HG03342 (cell line): ENCODE measurements at regions not wholly inside any gene's neighbourhood (a gene's known extent, or its start where the extent isn't known, plus 50 kb on each side); places are given as distances from the start of the nearest gene placed in this dataset.

Experiments
- ATAC-seq: cut with Tn5 transposase; IDR thresholded peaks from one replicate; pipeline ENCODE4 v1.9.1; 2021; ENCODE audit warnings: mild to moderate bottlenecking, moderate library complexity; ENCODE audit not compliant: unreplicated experiment

DNA sequence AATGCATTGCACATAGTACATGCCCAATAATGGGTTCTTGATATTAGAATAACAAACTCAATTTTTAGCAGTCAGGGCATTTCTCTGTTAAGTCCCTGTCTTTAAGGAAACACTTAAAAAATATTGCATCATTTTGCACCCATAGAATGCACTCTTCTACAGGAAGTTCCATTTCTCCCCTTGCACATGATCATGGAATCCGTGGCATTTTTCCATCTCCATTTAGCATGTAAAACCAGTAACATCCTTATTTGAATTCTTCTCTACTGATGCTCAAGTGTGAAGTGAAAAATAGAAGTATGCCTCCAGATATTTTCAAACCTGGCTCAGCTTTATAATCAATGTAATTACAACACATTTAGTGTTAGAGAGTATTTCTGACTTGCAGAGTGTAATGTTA is 192.8 kb downstream of the RWDD3 start:
- ATAC-seq, result no peak

DNA sequence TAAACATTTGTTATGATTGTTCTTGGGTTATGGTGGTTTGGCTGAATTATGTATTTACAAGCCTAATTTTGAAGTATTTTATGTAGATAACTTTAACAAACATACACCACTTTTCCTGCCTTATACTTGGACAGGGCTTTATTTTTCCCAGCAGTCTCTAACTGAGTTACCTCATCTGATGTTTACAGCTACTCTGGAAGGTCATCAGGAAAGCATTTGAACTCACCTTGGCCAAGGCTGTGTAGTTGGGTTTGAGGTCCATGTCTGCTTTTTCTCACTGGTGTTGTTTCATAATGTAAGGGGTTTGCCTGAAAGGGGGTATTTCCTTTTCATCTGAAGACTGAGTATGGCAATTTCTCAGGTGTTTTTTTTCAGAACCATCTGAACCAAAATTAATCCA is 193.5 kb downstream of the RWDD3 start:
- ATAC-seq, result no peak

DNA sequence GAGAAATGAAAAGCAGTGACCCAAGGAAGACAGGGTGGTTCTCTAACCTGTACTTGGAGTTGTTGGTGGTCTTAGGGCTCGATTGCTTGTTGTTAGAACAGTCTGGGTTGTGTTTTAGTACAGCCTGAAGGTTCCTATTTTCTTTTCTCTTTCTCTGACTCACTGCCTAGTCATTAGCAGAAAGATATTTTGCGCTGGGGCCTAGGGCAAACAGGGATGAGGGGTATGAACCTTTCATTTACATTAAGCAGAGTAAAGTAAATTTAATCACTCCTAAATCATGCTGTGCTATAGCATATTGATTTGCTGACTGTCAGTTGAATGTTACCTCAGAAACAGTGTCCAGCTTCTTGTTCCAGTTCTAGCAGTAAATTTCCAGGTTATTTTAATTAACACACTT is 197.2 kb downstream of the RWDD3 start:
- ATAC-seq, result no peak

DNA sequence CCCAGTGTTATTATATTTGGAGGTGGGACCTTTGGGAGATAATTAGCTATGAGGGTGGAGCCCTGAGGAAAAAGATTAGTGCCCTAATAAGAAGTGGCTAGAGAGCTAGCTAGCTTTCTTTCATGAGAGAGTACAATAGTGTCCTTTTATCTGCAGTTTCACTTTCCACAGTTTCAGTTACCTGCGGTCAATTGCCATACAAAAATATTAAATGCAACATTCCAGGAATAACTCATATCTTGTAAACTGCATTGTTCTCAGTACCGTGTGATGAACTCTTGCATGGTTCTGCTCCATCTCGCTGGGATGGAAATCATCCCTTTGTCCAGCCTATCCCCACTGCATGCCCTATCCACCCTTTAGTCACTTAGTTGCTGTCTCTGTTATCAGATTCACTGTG is 201.6 kb downstream of the RWDD3 start:
- no peak for ATAC-seq

DNA sequence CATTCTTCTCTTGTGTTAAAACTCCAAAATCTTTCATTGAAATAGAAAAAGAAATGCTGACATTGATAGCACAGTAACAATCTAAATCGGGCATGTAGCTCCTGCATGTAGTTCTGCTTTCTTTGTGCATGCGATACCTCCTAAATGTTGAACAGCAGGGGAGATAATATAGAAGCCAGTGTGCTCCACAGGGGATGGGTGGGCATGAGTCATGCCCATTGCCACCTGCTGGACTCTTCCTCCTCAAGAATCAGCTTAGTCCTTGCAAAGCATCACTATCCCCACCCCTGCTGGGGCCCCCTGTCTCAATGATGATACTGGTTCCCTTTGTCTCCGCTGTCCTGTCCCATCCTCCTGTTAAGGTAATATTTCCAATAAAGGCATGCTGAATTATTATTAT is 203.0 kb downstream of the RWDD3 start:
- no peak for ATAC-seq

DNA sequence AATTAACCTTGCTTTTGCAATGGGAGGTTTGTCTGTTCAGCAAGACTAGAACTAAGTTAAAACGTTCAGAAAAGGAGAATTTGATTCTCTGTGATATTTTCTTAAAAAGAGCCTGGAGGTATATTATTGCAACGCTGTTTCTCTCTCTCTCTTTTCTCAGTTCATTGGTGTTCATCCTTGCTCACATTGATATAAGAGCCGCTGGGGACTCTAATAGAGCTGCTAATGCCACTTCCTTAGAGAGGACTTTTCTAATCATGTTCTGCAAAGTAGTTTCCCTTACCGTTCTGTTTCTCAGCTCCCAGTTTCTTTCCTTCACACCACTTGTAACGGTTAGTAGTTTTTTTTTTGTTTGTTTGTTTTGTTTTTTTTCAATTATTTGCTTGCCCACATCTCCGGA is 203.8 kb downstream of the RWDD3 start:
- no peak for ATAC-seq

DNA sequence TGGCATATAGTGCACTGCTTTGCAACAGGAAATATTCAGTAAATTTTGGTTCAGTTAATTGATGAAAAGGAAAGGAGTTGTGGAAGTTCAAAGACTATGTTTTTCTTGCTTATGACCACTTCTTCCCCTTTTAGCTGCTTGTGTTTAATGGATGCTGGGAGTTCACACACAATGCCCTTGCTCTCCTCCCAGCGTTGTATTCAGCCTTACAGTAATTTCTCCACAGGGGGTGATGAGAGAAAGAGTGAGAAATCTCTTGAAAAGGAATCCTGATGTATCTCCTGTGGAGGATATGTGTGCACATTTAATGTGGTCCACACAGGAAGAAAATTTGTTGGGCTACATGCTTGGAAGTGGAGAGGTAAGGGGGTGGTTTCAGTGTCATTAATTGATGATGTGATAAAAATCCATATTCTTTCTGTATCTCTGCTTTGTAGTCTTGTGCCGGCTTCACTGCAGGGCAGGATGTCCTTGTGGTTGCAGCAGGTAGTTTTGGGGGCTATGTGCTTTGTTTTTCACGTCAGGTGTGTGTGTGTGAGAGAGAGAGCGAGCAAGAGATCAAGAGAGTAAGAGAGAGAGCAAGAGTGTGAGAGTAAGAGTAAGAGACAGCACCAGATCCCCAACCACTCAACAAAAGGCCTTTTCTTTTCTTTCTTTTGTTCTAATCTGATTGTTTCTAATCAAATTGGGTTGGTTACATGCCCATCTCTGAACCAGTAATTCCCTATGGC is 204.4 kb downstream of the RWDD3 start:
- ATAC-seq, result no peak

DNA sequence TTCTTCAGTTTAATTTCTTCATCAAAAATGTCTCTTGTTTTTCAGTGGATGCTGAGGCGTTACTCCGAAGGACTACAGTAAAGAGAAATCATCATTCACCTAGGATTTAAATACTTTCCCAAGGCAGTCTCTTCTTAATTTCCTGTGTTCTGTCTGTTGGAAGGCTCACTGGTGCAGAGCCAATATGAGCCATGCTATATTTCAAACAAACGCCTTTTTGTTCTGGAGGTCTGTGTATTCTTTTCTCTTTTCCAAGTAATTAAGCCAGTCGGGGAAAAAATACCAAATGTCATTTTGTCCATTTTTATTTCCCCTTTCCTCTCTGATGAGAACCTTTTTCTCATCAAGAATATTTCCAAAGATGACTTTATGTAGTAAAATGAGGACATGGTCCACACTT is 206.5 kb downstream of the RWDD3 start:
- ATAC-seq, result no peak

DNA sequence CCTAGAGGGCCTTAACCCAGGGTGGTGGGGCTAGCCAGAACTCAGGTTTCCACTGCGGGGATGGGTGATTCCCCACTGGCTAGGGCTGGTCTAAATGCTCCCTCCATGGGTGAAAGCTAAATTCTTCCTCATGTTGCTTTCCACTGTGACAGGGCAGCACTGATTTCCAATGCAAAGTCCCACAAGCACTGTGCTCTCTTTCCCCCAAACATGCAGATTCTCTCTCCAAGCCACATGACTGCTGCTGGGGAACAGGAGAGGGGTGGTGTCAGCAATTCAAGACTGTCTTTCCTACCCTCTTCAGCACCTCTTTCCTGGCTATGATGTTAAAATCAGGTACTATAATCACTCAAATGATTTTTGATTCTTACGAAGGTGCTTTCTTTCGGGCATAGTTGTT is 215.5 kb downstream of the RWDD3 start:
- no peak for ATAC-seq

DNA sequence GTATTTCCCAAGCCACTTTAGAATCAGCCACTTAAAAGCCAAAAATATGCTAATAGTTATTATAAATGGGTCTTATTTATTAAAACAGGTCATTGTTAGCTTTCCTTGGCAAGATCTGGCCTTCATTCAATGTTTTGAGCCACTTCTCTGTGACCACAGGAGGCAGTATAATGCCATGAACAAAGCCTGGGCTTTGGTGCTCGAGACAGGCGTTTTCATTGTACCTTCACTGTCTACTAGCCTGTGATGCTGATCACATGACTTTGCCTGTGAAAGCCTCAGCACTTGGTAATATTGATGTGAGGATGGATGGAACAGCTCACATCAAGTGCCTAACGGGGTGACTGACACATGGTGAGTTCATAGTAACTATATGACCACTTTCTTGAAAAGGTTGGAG is 217.0 kb downstream of the RWDD3 start:
- no peak for ATAC-seq

DNA sequence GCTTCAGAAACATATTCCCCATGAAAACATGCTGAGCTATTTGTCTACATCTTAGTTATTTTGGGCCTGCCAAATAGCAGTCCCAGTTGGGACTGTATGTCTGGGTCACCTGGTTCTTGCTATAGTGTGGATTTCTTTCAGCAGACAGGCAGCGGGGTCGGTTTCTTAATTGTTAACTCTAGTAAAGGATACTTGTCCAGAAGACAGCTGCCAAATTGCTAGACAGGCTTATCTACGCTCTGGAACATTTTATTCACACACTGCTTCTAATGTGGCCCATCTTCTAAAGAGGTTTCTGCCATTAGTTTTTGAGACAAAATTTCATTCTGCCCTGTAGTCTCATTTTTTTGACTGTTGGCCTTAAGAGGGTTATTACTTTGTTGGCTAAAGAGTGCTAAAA is 217.9 kb downstream of the RWDD3 start:
- no peak for ATAC-seq

DNA sequence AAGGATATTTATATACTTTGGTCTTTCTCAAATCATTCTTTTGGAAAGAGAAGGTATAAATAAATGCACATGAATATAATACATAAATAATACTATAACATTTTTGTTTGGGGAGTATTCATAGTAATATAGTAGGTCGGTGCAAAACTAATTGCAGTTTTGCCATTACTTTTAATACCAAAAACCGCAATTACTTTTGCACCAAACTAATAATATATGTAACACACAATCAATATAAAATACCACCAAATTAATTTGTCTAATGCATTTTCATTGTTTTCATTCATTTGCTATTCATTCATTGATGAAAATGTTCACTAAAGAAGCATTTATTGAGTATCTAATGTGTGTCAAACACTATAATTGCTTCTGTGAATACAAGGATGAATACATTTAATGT is 219.0 kb downstream of the RWDD3 start:
- no peak for ATAC-seq

DNA sequence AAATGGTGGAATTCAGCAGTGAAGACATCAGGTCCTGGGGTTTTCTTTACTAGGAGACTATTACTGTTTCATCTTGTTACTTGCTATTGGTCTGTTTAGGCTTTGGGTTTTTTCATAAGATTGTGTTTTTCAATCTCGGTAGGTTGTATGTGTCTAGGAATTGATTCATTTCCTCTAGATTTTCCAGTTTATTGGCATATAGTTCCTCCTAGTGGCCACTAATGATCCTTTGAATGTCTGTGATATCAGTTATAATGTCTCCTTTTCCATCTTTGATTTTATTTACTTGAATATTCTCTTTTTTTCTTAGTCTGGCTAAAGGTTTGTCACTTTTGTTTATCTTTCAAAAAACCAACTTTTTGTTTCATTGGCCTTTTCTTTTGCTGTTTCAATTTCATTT is 233.0 kb downstream of the RWDD3 start:
- no peak for ATAC-seq

DNA sequence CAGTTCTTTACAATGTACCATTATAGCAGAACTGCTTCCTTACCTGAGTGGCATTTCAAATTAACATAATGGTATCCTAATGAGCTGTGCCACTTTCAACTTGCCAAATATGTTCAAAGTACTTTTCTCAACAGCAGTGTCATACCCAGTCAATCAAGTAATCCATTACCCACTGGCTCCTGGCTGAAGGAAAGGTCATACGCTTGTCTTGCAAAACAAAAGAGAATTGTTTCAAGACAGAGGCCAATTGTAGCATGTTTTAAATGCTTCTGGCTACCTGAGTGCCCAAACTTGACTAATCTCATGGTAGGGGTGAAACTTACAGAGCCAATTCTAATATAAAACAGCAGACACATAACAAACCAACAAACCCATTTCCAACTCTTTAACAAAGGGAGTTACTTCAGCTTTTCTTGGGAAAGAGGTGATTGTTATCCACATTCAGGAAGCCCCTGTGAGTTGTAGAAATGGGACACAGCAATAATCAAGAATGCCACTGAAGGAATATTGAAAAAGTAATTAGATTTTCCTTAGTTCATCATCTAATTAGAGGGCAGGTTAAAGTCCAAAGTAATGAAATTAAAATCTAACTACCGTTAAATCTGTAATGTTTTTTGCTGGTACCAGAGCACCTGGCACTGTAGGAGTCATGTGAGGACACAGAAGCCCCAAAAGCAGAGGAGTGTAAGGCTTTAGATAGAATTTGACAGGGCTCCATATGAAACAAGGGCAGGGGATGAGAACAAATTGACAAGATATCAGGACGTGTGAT is 241.9 kb downstream of the RWDD3 start:
- ATAC-seq, result no peak

DNA sequence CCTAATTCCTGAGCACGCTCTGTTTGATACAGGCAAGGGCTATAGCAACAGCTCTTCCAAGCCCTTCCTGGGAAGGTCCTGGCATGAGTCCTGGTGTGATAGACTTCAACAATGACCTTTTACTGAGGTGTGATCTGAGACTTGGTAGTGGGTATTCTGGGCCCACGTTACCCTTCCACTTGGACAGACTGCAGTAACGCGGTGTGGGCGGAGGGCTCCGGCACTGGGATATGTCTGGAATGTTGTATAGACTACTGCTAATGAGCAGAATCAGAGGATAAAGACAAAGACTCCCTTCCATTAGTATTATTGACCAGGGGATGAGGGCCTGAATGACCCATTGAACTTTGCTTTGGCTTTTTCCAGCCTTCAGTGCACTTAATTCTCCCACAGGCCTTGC is 262.3 kb downstream of the RWDD3 start:
- ATAC-seq, result no peak

DNA sequence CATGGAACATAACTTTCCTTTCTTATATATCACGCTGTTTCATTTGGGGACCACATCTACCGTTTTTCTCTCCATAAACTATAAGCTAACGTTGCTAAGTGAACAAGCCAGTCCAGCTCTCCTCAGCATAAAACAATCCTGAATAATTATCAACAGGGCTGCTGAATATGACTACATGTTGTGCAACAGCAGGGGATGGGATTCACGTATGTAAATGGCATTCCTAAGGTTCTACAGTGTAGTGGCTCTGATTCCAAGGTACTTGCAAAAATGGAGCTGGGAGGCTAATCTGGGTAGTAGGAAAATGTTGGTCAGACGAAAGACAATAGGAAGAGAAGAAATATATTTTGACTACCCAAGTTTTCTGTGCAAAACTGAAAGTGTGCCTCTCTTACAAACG is 262.8 kb downstream of the RWDD3 start:
- no peak for ATAC-seq

DNA sequence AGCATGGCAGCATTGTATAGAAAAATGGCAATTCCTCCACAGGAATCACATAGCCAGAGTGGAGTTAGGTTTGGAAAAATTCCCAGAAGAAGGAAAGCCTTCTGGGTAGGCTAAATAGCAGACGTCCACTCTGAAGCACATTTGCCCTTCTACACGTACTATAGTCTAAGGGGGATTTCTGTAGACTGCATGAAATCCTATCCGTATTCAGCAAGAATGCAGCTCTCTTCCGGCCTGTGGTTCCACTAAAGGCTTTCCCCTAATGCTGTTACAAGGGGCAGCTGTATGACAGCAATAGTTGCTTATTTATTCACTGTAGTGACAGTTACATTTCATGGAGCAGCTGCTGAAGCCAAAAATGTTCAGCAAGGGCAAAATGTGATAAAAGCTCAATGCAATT is 263.6 kb downstream of the RWDD3 start:
- no peak for ATAC-seq

DNA sequence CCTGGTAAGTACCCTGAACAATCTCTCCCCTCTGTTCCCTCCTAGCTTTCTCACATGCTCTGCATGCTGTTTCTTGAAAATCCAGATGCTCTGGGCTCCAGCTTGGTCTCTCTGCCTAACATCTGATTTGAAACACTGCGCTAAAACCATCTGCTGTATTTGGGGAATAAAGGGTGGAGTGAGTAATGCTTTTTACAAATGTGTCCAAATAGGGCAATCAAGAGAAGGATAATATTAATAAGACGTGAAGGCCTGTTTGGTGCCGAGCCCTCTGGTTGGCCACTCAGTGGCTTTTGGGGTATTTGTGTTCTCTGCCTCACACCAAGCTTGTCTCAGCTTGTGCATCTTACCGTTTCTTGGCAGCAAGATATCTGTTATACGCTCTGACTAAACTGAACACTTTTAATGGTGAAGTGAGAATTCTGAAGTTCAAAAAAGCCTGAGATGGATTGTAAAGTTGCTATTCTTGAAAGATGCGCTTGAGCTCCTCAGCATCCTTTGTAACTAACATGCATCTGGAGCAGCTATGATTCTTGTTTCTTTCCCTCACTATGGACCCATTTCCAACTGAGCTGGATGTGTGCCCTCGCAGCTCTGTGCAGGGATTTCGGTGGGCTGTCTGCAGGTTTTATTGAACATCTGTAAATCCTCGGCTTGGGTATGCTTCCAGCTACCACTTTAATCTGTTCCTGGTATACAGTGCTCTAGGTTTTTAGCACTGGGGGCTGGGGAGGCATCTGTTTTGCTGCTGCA is 269.4 kb downstream of the RWDD3 start:
- no peak for ATAC-seq

DNA sequence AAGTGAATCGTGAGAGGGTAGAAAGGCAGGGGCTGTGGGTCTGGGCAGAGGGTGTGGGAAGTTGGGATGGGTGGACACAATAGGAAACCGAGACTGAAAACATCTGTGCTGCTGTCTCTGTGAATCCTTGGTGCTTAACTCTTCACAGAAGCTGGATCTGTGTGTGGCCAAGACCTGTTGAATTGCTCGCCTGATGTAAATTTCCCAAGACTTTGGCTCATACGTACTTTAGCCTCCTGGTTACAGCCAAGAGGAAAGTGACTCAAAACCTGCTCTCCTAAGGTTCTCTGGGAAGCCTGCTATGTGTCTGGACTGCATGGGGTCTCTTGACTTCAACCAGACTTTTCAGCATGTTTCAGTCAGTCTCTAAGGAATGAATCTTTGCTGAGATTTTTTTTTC is 270.3 kb downstream of the RWDD3 start:
- ATAC-seq, result no peak

DNA sequence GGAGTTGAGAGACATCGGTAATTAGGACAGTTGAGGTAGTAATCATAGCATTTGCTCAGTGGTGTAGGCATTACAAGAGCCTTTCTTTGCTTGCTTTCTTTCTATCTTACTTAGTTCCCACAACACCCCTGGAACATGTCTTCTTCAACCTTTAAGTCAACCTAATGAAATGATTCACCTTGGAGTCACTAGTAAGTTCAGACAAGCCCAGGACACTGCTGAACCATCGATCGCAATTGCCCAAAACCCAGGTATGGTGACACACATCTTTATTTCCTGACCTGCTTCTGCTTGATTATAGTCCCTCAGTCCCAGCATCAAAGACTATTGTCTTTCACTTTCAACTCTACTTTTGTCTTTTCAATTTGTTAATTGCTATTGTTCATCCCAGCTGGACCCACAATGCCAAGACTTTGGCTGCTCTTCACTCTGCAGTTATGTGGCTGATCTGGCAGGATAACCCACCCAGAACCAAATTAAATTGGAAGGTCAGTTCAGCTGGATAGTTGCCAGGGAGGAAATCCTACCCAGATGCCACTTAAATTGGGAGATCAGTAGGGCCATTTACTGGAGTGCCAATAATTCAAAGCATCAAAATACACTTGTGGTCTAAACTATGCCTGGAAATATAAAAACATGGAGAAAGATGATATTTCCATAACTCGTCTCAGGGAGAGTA is 272.9 kb downstream of the RWDD3 start:
- no peak for ATAC-seq

DNA sequence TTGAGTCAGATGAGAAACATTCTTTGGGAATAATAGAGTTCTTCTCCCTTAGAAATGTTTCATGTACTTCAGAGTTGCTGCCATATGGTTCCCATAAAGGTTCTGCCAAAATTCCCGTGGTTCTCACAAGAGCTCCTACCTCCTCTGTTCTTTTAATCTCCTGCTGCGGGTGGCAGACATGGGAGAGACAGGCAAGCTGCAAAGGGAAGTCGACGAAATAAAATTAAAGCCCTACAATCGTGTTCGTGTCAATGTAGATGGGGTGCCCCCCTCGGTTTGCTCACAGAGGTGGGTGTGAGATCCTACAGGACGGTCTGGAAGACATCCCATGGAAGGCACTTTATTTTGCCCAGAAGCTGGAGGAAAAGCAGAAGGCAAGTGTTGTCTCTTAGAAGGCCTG is 276.0 kb downstream of the RWDD3 start:
- ATAC-seq, result no peak
